ELR (cell line): ENCODE measurements at regions not wholly inside any gene's neighbourhood (a gene's known extent, or its start where the extent isn't known, plus 50 kb on each side); places are given as distances from the start of the nearest gene placed in this dataset.
"Not testable (repeated sequence)": the region's sequence is repeated elsewhere in the genome, so short reads cannot be mapped to it uniquely, and the experiment has no call there.

ENCODE experiments used
- DNase-seq: peaks from one replicate; pipeline ENCODE4 v3.0.0-alpha.2; 2015; ENCODE audit warnings: low read depth

DNA sequence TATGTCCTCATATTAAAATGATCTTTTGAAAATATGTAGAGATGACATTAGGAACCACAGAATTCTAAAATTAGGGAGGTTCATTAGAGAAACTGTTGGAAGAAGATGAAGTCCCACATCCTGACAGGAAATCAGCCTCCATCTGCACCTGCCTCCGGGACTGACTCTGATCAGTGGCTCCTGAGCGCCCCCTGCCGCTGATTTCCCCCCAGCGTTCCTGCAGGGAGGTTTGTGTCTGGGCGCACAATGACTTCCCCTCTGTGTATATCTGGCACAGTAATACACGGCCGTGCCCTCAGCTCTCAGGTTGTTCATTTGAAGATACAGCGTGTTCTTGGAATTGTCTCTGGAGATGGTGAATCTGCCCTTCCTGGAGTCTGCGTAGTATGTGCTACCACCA, 883.8 kb downstream of the TMEM121 start:
- DNase-seq = not testable (repeated sequence)

DNA sequence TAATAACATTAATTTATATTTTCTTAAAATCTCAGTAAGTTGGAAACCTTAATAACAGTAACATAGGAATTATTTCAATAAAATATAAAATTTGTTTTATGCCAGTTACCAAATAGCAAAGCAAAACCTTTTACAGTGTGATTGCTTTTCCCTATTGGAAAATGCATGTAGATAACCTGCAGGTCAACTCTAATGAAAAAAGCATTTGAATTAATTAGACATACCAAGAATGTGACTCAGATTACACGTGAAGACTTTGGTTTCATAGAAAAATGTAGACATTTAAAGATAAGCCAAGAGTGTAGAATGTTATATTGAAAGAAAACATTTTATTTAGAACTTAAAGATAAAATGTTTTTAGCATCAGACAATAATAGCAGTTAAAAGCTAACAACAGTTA, 888.1 kb downstream of the TMEM121 start:
- no peak for DNase-seq

DNA sequence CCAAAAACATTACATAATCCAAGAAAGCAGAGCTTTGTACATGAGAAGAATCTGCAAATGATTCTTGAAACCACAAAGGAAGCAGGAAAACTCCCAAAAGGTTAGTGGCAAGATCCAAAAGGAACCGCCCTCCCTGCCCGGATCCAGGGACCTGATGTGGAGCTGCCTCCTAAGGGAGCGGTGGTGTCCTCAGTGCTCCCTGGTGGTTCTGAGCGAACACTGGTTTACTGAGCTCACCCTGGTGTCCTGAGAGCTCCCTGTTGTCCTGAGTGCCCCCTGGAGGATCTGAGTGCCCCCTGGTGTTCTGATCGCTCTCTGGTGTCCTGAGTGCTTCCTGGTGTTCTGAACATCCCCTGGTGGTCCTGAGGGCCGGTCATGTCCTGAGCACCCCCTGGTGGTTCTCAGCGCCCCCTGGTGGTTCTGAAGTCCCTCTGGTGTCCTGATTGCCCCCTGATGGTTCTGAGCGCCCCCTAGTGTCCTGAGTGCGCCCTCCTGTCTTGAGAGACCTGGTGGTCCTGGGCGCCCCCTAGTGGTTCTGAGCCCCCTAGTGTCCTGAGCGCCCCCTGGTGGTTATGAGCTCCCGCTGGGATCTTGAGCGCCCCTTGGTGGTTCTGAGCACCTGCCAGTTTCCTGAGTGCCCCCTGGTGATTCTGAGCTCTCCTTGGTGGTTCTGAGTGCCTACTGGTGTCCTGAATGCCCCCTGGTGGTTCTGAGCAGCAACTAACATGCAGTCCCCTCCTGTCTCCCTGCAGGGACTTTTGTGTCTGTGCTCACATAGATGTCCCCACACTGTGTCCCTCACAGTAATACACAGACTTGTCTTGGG, 891.1 kb downstream of the TMEM121 start:
- DNase-seq = peak; percentile 37

DNA sequence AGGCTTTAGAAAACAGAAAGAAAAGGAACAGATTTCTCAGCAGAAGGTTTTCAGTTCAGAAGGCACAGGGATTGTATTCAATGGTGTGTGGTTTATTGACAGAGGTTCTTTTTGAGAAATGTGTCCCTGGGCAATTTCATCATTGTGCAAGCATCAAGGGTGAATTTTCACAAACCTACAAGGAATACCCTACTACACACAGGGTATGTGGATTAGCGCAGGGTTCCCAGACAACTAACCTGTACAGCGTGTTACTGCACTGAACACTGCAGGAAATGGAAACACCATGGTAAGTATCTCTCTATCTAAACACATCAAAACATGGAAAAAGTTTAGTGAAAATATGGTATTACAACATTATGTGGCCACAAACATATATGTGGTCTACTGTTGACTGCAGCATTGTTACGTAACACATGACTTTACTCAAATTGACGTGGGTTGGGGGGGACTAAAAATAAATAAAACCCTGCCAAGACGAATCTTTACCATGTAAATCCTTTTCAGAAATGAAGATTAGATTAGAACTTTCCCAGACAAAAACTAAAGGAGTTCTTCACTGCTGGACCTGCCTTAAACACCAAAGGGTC, 893.1 kb downstream of the TMEM121 start:
- DNase-seq = no peak

DNA sequence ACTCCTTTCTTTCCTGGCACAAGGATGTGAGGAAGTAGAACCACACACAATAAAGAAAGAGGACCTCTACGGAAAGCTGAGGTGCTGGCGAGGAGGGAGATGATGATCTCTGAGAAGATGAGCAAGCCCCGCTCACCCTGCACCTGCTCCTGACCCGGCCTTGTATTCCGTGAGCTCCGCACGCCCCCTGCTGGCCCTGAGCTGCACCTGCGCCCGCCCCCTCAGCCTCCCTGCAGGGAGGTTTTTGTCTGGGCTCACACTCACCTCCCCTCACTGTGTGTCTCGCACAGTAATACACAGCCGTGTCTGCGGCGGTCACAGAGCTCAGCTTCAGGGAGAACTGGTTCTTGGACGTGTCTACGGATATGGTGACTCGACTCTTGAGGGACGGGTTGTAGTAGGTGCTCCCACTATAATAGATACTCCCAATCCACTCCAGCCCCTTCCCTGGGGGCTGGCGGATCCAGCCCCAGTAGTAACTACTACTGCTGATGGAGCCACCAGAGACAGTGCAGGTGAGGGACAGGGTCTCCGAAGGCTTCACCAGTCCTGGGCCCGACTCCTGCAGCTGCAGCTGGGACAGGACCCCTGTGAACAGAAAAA, 895.1 kb downstream of the TMEM121 start:
- not testable (repeated sequence) for DNase-seq

DNA sequence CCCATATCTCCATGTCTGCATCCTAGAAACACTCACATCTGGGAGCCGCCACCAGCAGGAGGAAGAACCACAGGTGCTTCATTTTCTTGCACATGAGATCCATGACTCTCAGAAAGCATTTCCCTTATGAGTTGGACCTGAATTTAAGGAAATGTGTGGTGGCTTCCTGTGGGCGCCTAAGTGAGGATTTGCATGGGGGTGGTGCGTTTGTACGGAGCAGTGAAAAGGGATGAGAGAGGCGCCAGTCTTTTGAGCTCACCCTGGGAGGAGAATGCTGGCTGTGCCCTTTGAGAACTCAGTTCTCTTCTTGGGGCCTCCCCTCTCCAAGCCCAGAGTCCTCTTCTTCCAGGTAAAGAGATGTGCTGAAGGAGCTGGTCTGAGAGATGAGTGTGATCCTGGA, 895.7 kb downstream of the TMEM121 start:
- no peak for DNase-seq

DNA sequence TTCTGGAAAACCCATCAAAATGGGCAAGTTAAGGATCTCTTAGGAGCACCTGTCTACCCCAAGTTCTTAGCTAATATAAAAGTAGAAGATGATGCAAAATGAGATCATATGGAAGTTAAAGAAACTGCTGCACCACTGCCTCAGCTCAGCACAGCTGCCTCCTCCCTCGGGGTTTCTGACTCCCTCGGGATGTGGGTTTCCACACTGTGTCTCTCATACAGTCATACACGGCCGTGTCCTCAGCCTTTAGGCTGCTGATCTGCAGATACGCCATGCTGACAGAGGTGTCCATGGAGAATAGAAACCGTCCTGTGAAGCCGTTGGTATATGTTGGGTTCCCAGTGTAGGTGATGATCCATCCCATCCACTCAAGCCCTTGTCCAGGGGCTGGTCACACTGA, 898.8 kb downstream of the TMEM121 start:
- DNase-seq = not testable (repeated sequence)

DNA sequence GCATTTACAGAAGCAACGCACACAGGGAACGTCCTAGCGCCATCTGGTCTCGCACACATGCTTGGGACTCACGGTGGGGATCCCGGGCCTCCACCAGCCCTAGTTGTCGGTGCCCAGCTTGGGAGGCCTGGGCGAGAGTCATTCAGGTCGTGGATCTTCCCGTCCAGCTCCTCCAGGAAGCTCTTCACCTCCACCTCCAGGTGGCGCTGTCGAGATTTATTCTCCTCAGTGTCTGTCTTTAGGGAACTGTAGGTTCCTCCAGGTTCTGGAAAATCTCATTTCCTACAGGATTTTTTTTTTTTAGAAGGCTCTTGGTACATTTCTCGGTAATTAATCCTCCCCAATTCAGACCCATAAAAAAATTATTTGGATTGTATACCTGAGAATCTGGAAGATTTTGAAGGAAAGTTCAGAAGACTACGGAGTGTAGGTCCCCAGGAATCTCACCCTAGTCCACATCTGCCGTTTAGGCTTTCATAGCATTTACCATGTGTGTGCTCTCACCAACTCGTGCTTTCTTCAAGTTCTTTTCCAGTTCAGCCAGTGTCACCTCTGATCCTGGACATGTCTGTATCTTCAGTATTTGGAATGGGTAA, 910.0 kb downstream of the TMEM121 start:
- no peak for DNase-seq

DNA sequence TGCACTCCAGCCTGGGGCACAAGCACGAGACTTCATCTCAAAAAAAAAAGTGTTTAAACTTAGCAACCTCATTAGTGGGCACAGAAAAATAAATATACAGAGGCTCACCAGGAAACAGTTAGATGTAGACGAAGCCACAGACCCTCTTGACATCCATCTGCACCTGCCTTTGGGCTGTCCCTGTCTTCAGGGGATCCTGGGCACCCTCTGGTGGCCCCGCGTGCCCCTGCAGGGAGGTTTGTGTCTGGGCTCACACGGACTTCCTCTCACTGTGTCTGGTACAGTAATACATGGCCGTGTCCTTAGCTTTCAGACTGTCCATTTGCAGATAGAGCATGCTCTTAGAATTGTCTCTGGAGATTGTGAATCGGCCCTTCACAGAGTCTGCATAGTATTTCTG, 916.5 kb downstream of the TMEM121 start:
- DNase-seq = no peak

DNA sequence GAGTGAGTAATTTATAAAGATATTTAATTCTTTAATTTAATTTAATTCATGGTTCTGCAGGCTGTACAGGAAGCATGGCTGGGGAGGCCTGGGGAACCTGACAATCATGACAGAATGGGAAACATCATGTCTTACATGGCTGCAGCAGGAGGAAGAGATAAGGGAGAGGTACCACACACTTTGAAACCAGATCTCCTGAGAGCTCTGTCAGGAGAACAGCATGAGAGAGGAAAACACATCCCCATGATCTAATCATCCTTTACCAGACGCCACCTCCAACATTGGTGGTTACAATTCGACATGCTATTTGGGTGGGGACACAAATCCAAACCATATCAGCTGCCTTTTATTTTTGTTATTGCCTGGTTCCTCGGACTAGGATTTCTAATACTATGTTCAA, 928.6 kb downstream of the TMEM121 start:
- DNase-seq = no peak

DNA sequence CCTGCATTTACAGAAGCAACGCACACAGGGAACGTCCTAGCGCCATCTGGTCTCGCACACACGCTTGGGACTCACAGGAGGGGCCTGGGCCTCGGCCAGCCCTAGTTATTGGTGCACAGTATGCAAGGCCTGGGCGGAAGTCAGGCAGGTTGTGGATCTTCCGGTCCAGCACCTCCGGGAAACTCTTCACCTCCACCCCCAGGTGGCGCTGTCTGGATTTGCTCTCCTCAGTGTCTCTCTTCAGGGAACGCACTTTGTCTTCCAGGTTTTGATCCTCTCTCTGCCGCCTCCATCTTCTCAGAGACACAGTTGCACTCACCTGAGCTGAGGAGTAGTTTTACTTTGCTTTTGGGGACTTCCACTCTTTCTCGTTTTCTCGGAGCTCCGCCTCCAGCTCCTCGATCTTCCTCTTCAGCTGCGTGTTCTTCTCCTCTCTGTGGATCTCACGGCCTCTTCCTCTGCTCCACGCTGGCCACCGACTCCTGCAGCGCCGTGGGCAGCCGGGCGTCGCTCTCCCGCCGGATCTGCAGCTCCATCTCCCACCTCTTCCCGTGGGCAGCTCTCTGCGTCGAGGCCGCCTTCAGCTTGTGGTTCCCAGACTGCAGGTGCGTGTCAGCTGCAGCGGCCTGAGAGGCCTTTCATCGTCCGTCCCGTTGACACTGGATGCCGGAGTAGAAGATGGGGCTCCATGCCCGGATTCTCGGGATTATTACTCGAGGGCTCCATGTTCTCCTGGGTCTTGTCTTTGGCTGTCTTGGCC, 933.8 kb downstream of the TMEM121 start:
- no peak for DNase-seq

DNA sequence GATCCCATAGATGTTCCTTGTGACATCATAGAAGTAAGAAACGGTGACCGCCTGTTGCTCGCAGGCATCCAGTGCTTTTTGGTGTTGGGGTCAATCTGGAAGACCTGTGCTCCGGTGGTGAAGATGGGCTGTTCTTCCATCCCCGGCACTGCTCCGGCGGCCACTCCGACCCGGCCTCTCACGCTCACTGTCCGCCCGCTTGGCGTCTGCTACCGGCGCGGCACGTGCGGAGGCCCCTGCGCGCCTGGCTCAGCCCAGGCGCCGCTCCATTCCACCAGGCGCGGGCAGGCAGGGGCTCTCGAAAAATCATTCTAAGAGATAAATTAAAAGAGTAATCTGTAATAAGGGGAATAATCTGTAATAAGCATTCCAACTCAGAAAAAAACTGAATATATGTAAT, 934.5 kb downstream of the TMEM121 start:
- DNase-seq = no peak

DNA sequence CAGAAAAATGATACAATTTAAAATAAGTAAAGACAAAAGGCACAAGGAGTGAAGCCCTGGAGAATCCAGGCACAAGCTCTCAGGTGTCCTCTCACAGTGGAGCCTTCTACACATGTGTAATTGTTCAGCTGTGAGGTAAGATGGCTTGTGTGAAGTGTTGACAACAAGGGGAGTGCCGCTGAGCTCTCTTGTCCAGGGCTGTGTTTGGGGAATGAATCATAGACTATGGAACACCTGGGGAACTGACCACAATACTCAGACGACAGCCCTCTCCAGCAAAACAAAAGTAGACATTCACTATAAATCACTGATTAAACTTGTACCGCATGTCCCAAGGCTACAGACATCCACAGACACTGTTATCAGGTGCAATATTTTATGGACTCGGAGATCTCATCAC, 940.1 kb downstream of the TMEM121 start:
- not testable (repeated sequence) for DNase-seq

DNA sequence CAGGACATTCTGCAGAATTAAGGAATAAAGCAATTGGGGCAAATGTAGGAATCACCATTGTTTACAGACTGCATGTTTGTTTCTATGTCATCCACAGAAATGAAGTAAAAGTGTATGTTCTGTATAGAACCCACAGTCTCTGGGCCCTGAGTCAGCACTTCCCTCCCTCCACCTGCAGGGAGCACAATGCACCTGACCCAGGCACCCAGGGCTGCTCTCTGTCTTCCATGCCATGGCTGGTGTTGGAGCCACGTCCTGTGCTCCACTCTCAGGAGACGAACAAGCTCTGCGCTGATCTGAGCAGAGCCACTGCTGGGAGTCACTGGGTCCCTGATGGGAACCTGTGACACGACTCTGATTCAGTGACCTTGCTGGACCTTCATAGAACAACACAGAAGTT, 942.5 kb downstream of the TMEM121 start:
- DNase-seq = not testable (repeated sequence)

DNA sequence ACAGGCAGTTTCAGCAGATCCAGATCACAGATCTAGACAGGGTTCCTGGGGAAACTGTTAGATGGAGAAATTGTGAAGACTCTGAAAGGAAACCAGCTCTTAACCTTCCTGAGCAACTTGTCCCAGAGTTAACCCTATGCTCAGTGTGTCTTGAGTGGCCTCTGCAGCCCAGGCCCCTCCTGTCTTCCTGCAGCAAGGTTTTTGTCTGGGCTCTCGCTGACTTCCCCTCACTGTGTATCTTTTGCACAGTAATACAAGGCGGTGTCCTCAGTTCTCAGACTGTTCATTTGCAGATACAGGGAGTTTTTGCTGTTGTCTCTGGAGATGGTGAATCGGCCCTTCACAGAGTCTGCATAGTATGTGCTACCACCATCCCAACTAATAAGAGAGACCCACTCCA, 943.6 kb downstream of the TMEM121 start:
- DNase-seq = not testable (repeated sequence)

DNA sequence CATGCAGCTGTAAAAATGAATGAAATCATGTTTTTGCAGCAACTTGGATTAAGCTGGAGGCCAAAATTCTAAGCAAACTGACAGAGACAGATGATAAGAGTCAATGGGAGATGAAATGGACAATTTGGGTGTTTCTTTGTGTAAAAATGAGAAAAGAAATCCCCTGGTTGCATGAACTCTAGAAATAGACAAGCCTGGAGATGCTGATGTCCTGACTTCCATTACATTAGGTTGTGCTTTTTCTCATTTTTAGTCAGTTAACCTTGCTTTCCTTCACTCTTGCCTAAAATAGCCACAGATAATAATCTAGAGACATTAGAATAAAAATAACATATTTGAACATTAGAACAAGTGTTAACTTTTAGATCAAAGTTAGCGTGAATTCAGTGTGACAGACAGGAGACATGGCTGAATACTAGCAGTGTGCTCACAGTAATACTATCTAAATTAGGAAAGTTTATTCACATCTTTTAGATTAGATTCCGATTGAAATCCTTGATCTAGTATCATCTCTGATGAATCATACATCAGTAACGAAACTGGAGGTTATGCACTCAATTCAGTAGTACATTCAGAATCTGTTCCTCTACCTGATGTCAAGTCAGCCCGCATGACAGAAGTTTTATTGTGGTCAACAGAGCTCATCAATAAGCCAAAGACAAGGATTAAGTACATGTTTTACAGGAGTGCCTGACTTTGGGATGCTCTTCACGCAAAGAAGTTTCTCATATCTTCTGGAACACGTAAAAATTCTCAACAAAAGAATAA, 948.1 kb downstream of the TMEM121 start:
- not testable (repeated sequence) for DNase-seq

DNA sequence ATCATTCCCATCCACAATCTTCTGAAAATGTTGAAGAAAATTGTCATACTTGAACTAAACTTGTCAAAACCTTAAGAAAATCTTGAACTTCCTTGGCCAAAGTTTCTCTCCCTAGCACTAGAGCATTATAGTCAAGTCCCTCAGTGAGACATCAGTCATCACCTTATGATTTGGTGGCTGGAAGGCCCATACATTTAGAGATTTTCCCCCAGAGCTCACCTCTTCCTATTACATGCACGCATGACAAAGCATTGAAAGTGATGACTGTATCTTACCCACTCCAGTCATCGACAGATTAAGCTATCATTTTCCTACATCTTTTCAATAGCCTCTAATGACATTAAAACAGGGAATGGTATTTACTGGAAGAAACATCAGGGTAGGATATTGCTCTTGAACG, 948.8 kb downstream of the TMEM121 start:
- not testable (repeated sequence) for DNase-seq

DNA sequence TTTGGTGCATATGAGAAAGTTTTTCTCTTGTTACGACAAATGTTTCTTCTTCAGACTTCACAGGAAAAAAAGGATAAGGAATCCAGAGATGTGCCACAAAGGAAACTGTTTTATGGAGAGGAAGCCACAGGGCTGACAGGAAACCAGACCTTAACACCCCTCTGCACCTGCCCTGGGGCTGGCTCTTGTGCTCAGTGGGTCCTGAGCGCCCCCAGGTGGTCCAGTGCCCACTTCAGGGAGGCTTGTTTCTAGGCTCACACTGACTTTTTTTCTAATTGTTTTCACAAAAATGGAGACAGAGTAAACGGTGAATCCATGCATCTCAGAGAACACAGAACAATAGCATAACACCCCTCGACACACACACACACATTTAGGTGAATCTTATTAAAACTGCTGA, 951.2 kb downstream of the TMEM121 start:
- not testable (repeated sequence) for DNase-seq

DNA sequence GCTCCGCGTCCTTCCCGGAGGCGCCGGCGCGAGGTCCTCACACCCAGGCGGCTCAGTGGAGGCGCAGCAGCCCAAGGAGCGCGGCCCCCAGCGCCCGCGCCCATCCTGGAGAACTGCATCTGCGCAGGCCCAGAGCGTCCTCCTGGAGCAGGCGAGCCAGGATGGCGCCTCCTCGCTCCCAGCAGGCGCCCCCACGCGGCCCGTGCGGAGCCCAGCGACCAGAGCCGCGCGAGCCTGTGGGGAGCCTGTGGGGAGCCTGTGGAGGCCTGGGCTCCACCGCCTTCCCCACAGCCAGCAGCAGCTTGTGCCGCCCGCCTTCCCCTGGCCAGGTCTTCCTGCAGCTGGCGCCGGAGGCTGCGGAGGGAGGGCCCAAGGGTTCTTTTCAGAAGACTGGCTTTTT, 953.9 kb downstream of the TMEM121 start:
- not testable (repeated sequence) for DNase-seq

DNA sequence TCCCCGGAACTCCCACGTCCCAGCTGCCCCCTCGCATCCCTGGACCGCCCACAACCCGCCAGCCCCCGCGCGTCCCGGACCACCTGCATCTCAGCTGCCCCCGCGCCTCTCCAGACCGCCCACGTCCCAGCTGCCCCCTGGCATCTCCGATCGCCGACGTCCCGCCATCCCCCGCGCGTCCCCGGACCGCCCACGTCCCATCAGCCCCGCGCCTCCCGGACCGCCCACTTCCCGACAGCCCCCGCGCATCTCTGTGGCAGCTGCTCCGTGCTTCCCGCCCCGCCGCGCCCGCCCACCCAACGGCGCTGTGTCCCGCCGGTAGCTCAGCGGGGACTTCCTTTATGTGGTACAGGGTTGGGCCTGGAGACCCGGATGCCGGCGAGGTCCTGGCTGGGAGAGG, 955.8 kb downstream of the TMEM121 start:
- DNase-seq = not testable (repeated sequence)

DNA sequence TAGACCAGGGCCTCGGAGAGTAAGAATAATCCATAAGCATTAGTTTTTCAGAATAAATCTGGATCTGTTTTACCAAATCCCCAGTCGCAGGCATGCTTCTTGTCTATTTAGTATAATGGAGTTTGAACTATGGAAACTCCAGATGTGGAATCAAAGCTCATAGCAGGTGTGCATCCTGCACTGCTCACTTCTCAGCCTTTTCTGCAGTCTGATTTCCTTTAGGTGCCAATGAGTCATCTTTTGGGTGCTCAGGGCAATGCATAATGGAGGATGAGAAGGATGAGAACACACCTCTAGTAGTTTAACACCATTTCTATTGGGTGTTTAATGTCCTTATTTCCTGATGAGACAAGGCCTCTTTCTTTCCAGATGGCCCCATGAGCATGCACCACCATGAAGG, 961.2 kb downstream of the TMEM121 start:
- no peak for DNase-seq
